ENCODE measurements at regions not wholly inside any gene's neighbourhood (a gene's known extent, or its start where the extent isn't known, plus 50 kb on each side); places are given as distances from the start of the nearest gene placed in this dataset.

GRCh38 chr2:129254718-129255117 lies 724.7 kb upstream of the RAB6C start:
- TF ChIP-seq, protein P1, sequence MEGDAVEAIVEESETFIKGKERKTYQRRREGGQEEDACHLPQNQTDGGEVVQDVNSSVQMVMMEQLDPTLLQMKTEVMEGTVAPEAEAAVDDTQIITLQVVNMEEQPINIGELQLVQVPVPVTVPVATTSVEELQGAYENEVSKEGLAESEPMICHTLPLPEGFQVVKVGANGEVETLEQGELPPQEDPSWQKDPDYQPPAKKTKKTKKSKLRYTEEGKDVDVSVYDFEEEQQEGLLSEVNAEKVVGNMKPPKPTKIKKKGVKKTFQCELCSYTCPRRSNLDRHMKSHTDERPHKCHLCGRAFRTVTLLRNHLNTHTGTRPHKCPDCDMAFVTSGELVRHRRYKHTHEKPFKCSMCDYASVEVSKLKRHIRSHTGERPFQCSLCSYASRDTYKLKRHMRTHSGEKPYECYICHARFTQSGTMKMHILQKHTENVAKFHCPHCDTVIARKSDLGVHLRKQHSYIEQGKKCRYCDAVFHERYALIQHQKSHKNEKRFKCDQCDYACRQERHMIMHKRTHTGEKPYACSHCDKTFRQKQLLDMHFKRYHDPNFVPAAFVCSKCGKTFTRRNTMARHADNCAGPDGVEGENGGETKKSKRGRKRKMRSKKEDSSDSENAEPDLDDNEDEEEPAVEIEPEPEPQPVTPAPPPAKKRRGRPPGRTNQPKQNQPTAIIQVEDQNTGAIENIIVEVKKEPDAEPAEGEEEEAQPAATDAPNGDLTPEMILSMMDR (IDR thresholded peaks at IDR 0.05; ENCODE audit: insufficient read depth, low read depth, low read length), result no peak
- H3K4me3 ChIP-seq (ENCODE audit: low read depth, low read length), result no peak overlapping the region
- DNase-seq (ENCODE audit: low read depth), result no peak

DNA sequence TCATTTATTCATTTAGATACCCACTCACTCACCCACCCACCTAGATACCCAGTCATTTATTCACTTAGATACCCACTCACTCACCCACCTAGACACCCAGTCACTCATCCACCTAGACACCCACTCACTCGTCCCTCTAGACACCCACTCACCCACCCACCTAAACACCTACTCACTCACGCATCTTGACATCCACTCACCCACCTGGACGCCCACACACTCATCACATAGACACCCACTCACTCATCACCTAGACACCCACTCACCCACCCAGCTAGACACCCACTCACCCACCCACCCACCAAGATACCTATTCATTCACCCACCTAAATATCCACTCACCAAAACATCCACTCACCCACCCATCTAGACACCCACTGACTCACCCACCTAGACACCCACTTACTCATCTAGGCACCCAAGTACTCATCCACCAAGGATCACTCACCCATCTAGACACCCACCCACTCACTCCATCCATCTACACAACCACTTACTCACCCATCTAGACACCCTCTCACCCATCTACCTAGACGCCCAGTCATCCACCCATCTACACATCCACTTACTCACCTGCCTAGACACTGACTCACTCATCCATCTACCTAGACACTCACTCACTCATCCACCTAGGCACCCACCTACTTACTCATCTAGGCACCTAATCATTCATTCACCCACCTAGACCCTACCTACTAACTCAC lies 723.7 kb upstream of the RAB6C start:
- no peak for DNase-seq (ENCODE audit: low read depth)
- TF ChIP-seq, protein P1 (IDR thresholded peaks at IDR 0.05; ENCODE audit: insufficient read depth, low read depth, low read length), result no peak
- H3K4me3 ChIP-seq (ENCODE audit: low read depth, low read length), result no peak overlapping the region

GRCh38 chr2:129256642-129257041 lies 722.8 kb upstream of the RAB6C start:
- TF ChIP-seq, protein P1 (IDR thresholded peaks at IDR 0.05; ENCODE audit: insufficient read depth, low read depth, low read length), result no peak
- no peak overlapping the region for H3K4me3 ChIP-seq (ENCODE audit: low read depth, low read length)
- DNase-seq (ENCODE audit: low read depth), result no peak

- H3K4me3 ChIP-seq (ENCODE audit: low read depth, low read length), result no peak overlapping the region
- TF ChIP-seq, protein P1 (IDR thresholded peaks at IDR 0.05; ENCODE audit: insufficient read depth, low read depth, low read length), result no peak
- DNase-seq (ENCODE audit: low read depth), result no peak
Observed at GRCh38 chr2:129262934-129263333, 716.5 kb upstream of the RAB6C start.

DNA sequence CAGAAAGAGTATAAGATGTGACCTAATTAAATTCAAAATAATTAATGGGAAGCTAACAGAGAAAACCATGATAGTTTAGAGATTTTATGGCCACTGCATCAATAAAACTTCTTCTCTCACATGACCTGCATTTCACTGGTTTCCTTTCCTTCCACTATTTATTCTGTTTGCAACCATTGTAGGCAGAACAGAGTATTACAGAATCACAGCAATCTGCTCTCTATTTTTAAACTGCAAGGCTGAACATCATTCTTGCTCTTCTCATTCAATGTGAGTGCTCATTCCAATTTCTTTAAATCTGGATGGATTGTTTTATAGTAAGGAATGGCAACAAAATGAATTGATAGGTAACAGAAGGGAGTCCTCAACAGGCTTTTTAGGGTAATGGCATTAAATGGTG lies 715.5 kb upstream of the RAB6C start:
- no peak overlapping the region for H3K4me3 ChIP-seq (ENCODE audit: low read depth, low read length)

GRCh38 chr2:129267559-129267958 lies 711.9 kb upstream of the RAB6C start:
- no peak for DNase-seq (ENCODE audit: low read depth)
- no peak overlapping the region for H3K4me3 ChIP-seq (ENCODE audit: low read depth, low read length)
- TF ChIP-seq, protein P1 (IDR thresholded peaks at IDR 0.05; ENCODE audit: insufficient read depth, low read depth, low read length), result no peak

More for the DNA sequence above, 715.5 kb upstream of the RAB6C start:
- TF ChIP-seq, protein P1 (IDR thresholded peaks at IDR 0.05; ENCODE audit: insufficient read depth, low read depth, low read length), result no peak
- no peak for DNase-seq (ENCODE audit: low read depth)

Measured in fibroblast of villous mesenchyme (primary cell).